Eye (tissue), 1 donor: ENCODE measurements at regions not wholly inside any gene's neighbourhood (a gene's known extent, or its start where the extent isn't known, plus 50 kb on each side); places are given as distances from the start of the nearest gene placed in this dataset.

Experiments used
- DNase-seq: peaks from one replicate; pipeline ENCODE4 v3.0.0-alpha.2; 2015

- DNase-seq: no peak
Observed at GRCh38 chr2:64287202-64287740, 143.1 kb upstream of the PELI1 start.

GRCh38 chr2:64288321-64289193 is 144.3 kb upstream of the PELI1 start:
- peak; percentile 39 for DNase-seq

- no peak for DNase-seq
Observed at GRCh38 chr2:64289251-64289650, 145.0 kb upstream of the PELI1 start.

GRCh38 chr2:64289737-64290136 is 145.5 kb upstream of the PELI1 start:
- DNase-seq: no peak

- DNase-seq: no peak
Observed at GRCh38 chr2:64291181-64291580, 147.0 kb upstream of the PELI1 start.

GRCh38 chr2:64295326-64296139 is 151.3 kb upstream of the PELI1 start:
- no peak for DNase-seq

GRCh38 chr2:64296140-64296480 is 151.9 kb upstream of the PELI1 start:
- DNase-seq: no peak

GRCh38 chr2:64296695-64297346 is 152.6 kb upstream of the PELI1 start:
- no peak for DNase-seq

- no peak for DNase-seq
Observed at GRCh38 chr2:64298161-64298560, 153.9 kb upstream of the PELI1 start.

GRCh38 chr2:64300066-64300465 is 153.9 kb upstream of the LGALSL start:
- DNase-seq: no peak

GRCh38 chr2:64303250-64303649 is 150.7 kb upstream of the LGALSL start:
- DNase-seq: no peak

- no peak for DNase-seq
Observed at GRCh38 chr2:64307421-64307820, 146.5 kb upstream of the LGALSL start.

GRCh38 chr2:64311191-64311910 is 142.6 kb upstream of the LGALSL start:
- peak; percentile 36 for DNase-seq

GRCh38 chr2:64311948-64312621 is 141.9 kb upstream of the LGALSL start:
- peak; percentile 90 for DNase-seq

- DNase-seq: no peak
Observed at GRCh38 chr2:64312622-64313397, 141.2 kb upstream of the LGALSL start.

- no peak for DNase-seq
Observed at GRCh38 chr2:64313398-64313723, 140.6 kb upstream of the LGALSL start.

GRCh38 chr2:64315291-64315960 is 138.5 kb upstream of the LGALSL start:
- no peak for DNase-seq

GRCh38 chr2:64317707-64318475 is 136.1 kb upstream of the LGALSL start:
- DNase-seq: no peak

GRCh38 chr2:64318476-64318748 is 135.6 kb upstream of the LGALSL start:
- no peak for DNase-seq

- DNase-seq: no peak
Observed at GRCh38 chr2:64319896-64320295, 134.1 kb upstream of the LGALSL start.
